Stomach (tissue), 4 donors: ENCODE measurements at regions not wholly inside any gene's neighbourhood (a gene's known extent, or its start where the extent isn't known, plus 50 kb on each side); places are given as distances from the start of the nearest gene placed in this dataset.

ENCODE experiments used
- CTCF ChIP-seq, 7 experiments: fragments of 450-650 bp in 4 of 7; fragments of 200-600 bp in 3 of 7; sonication (generic) in 3 of 7; IDR thresholded peaks; one replicate each; pipeline ENCODE4 v1.5.1; 2016 to 2019; ENCODE audit warnings: antibody characterized with exemption in 7 of 7, control low read depth in 2 of 7, mild to moderate bottlenecking in 1 of 7
- EP300 ChIP-seq: sonication (generic); formaldehyde crosslinking; IDR thresholded peaks from one replicate; pipeline ENCODE4 v1.6.1; 2017; ENCODE audit warnings: antibody characterized with exemption
- POLR2A ChIP-seq, 4 donors: fragments of 450-650 bp; IDR thresholded peaks; one replicate each; pipeline ENCODE4 v1.6.1; 2016; ENCODE audit warnings: antibody characterized with exemption in 4 of 4, control low read depth in 2 of 4, mild to moderate bottlenecking in 1 of 4, moderate library complexity in 1 of 4
- POLR2AphosphoS5 ChIP-seq, 3 donors: sonication (generic); formaldehyde crosslinking; IDR thresholded peaks; one replicate each; pipeline ENCODE4 v1.6.1; 2016; ENCODE audit warnings: antibody characterized with exemption in 3 of 3

DNA sequence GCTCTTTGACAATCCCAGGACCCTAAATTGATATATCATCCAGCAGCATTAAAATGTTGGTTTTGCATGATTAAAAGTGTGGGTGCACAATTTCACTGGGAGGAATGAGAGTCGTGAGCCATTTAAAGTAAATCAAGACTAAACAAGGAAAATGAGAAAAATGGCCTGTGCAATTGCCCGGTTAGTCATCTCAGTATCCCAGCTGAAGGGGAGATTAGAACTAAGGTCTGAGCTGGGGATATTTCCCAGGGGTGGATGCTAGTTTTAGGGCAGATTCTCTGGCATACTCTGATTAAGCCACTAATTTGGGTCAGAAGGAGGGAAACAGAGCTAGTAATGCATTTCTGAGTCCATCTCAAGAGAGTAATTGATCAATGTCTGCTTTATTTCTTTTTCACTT, 177.2 kb downstream of the EN1 start:
- TF ChIP-seq CTCF (IDR thresholded peaks at IDR 0.05) (no peak), POLR2A (IDR thresholded peaks at IDR 0.05) (no peak), POLR2AphosphoS5 (IDR thresholded peaks at IDR 0.05) (no peak), EP300 (no peak)
